ENCODE measurements at regions not wholly inside any gene's neighbourhood (a gene's known extent, or its start where the extent isn't known, plus 50 kb on each side); places are given as distances from the start of the nearest gene placed in this dataset.

DNA sequence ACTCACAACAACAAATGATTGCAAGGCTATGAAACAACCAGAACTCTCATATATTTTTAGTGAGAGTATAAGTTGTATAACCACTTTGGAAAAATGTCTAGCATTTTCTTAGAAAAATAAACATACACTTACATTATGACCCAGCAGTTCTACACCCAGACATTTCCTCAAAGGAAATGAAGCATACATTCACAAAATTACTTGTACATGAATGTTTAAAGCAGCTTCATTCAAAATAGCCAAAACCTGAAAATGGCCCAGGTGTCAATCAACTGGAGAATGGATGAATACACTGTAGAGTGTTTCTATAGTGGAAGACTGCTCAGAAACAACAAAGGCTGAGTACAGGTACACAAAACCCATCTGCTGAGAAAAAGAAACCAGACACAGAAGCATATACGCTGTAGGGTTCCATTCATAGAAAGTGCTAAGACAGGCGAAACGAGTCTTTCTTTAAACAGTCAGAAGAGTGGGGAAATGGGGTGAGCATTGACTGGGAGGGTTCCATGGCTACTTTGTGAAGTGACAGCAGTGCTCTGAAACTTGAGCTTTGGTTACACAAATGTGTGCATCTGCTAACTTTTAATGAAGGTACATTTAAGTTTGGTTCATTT, 799.0 kb downstream of the DCDC2C start:
- Mint-ChIP-seq H3K27me3 (ENCODE audit: insufficient read depth, unreplicated experiment) (no peaks in the 10 kb centered on the region), H3K4me1 (ENCODE audit: insufficient read depth, unreplicated experiment) (peaks cover 9% of the 10 kb centered on the region), H3K9me3 (ENCODE audit: unreplicated experiment) (no peaks in the 10 kb centered on the region), H3K27ac (ENCODE audit: low read depth, unreplicated experiment) (no peak overlapping the region), H3K4me3 (ENCODE audit: unreplicated experiment) (no peak overlapping the region), H3K36me3 (ENCODE audit: insufficient read depth, unreplicated experiment) (no peaks in the 10 kb centered on the region)
- intact Hi-C loops (cut with micrococcal nuclease) = no loop called here
- POLR2A ChIA-PET = interaction anchor here (0.7 kb wide), 1 partner anchor 68 kb away, joined by 3 read pairs; no protein-coding TSS in a partner anchor
- DNase-seq (ENCODE audit: unreplicated experiment) = no peak
- TF ChIP-seq, protein P1, sequence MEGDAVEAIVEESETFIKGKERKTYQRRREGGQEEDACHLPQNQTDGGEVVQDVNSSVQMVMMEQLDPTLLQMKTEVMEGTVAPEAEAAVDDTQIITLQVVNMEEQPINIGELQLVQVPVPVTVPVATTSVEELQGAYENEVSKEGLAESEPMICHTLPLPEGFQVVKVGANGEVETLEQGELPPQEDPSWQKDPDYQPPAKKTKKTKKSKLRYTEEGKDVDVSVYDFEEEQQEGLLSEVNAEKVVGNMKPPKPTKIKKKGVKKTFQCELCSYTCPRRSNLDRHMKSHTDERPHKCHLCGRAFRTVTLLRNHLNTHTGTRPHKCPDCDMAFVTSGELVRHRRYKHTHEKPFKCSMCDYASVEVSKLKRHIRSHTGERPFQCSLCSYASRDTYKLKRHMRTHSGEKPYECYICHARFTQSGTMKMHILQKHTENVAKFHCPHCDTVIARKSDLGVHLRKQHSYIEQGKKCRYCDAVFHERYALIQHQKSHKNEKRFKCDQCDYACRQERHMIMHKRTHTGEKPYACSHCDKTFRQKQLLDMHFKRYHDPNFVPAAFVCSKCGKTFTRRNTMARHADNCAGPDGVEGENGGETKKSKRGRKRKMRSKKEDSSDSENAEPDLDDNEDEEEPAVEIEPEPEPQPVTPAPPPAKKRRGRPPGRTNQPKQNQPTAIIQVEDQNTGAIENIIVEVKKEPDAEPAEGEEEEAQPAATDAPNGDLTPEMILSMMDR (IDR thresholded peaks at IDR 0.05; ENCODE audit: unreplicated experiment) = no peak
- CTCF ChIA-PET = no interaction called here
- BruUV-seq (replicated peaks) = no TSS peak

DNA sequence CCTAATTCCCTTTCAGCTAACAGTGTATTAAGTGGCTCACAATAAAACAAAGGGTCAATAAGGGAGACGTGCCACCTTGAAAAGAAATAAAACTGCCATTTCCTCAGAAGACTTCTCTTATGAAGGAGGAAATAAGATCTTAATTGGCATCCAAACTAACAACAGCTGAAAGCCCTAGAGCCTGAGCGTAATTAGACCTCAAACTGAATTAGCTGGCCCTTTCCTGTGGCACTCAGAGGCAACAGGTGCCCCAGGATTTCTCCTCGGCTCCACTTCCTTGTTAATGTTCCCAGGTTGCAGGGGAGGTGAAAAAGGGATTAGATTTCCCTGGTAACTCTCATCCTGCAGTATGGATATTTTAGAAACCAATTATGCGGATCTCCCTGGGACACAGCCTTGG, 804.3 kb downstream of the DCDC2C start:
- TF ChIP-seq, protein P1 (IDR thresholded peaks at IDR 0.05; ENCODE audit: unreplicated experiment) = no peak
- ChIA-PET CTCF (no interaction called here), POLR2A (no interaction called here)
- Mint-ChIP-seq H3K4me3 (ENCODE audit: unreplicated experiment) (no peak overlapping the region), H3K36me3 (ENCODE audit: insufficient read depth, unreplicated experiment) (no peaks in the 10 kb centered on the region), H3K27me3 (ENCODE audit: insufficient read depth, unreplicated experiment) (no peaks in the 10 kb centered on the region), H3K9me3 (ENCODE audit: unreplicated experiment) (no peaks in the 10 kb centered on the region), H3K27ac (ENCODE audit: low read depth, unreplicated experiment) (no peak overlapping the region), H3K4me1 (ENCODE audit: insufficient read depth, unreplicated experiment) (no peaks in the 10 kb centered on the region)
- no peak for DNase-seq (ENCODE audit: unreplicated experiment)
- intact Hi-C loops (cut with micrococcal nuclease) = no loop called here
- no TSS peak for BruUV-seq (replicated peaks)

DNA sequence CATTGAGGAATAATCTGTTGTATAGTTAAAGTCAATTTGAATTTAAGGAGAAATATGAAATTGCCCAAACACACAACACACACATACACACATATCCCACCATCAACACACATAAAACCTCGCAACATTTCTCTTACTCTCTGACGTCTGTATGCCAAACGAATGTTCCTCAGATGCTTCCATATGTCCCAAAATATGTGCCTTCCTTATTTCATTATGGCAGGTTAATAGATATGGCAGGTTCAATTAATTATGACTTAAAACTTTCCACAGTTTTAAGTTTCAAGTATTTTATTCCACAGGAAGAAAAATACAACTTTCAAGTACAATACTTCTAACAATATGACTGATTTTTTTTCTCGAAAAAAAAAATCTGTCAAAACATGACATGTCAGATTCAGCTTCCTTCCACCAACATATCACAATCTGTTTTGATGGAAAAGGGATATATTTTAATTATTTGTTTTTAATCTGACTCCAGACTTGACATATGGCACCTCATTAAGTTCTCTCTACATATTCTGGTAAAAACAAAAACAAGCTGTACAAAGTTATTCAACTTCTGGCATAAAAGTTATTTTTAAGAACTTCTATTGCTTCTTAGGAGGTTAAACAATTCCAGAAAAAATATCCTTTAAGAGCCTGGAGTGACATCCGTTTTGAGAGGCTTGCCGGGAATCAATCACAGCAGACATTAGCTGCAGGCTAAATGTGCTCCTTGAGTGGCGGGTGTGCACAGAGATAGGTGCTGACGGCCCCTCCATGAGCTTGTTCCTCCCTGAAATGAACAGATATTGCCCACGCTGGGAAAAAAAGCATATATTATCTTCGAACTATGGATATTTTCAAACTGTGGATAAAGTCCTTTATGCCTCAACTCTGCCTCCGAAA, 812.7 kb downstream of the DCDC2C start:
- Mint-ChIP-seq H3K4me3 (ENCODE audit: unreplicated experiment) (no peak overlapping the region), H3K4me1 (ENCODE audit: insufficient read depth, unreplicated experiment) (no peaks in the 10 kb centered on the region), H3K9me3 (ENCODE audit: unreplicated experiment) (no peaks in the 10 kb centered on the region), H3K27ac (ENCODE audit: low read depth, unreplicated experiment) (no peak overlapping the region), H3K27me3 (ENCODE audit: insufficient read depth, unreplicated experiment) (no peaks in the 10 kb centered on the region), H3K36me3 (ENCODE audit: insufficient read depth, unreplicated experiment) (no peaks in the 10 kb centered on the region)
- intact Hi-C loops (cut with micrococcal nuclease) = no loop called here
- TF ChIP-seq, protein P1 (IDR thresholded peaks at IDR 0.05; ENCODE audit: unreplicated experiment) = no peak
- ChIA-PET CTCF (interaction anchor here (0.7 kb wide), 1 partner anchor 116 kb away, joined by 3 read pairs; no protein-coding TSS in a partner anchor), POLR2A (no interaction called here)
- no peak for DNase-seq (ENCODE audit: unreplicated experiment)
- no TSS peak for BruUV-seq (replicated peaks)

DNA sequence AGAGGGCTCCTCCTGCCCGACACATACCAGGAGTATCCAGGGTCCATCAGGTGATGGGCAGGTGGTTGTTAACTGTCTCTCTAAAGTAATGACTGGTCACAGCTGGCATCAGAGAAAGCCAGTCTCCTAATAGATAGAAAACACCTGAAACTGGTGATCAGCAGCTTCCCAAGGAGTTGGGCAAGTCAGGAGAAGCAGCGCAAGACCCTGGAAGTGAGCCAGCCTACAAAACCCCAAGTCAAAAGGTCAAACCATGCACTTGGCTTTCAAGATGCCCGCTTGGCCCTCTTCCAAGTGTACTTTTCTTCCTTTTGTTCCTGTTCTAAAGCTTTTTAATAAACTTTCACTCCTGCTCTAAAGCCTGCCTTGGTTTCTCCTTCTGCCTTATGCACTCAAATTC, 815.2 kb downstream of the DCDC2C start:
- Mint-ChIP-seq H3K4me1 (ENCODE audit: insufficient read depth, unreplicated experiment) (no peaks in the 10 kb centered on the region), H3K4me3 (ENCODE audit: unreplicated experiment) (no peak overlapping the region), H3K36me3 (ENCODE audit: insufficient read depth, unreplicated experiment) (no peaks in the 10 kb centered on the region), H3K9me3 (ENCODE audit: unreplicated experiment) (no peaks in the 10 kb centered on the region), H3K27ac (ENCODE audit: low read depth, unreplicated experiment) (no peak overlapping the region), H3K27me3 (ENCODE audit: insufficient read depth, unreplicated experiment) (no peaks in the 10 kb centered on the region)
- intact Hi-C loops (cut with micrococcal nuclease) = no loop called here
- ChIA-PET CTCF (no interaction called here), POLR2A (interaction anchor here (0.9 kb wide), 1 partner anchor 265 kb away, joined by 3 read pairs; no protein-coding TSS in a partner anchor)
- TF ChIP-seq, protein P1 (IDR thresholded peaks at IDR 0.05; ENCODE audit: unreplicated experiment) = no peak
- no TSS peak for BruUV-seq (replicated peaks)
- DNase-seq (ENCODE audit: unreplicated experiment) = peak; percentile 70
